GM19468 (cell line): ENCODE measurements at regions not wholly inside any gene's neighbourhood (a gene's known extent, or its start where the extent isn't known, plus 50 kb on each side); places are given as distances from the start of the nearest gene placed in this dataset.

Source experiments
- ATAC-seq: cut with Tn5 transposase; IDR thresholded peaks from one replicate; pipeline ENCODE4 v1.9.1; 2021; ENCODE audit warnings: mild to moderate bottlenecking, moderate library complexity, moderate number of reproducible peaks; ENCODE audit not compliant: unreplicated experiment; ENCODE audit errors: extremely low read depth

- no peak for ATAC-seq
These were observed 611.3 kb downstream of the MED13L start for GRCh38 chr12:115666168-115666567.

- no peak for ATAC-seq
These were observed 616.4 kb downstream of the MED13L start for GRCh38 chr12:115661112-115661511.

GRCh38 chr12:115660211-115660805, 617.2 kb downstream of the MED13L start:
- no peak for ATAC-seq

- ATAC-seq = no peak
These were observed 618.1 kb downstream of the MED13L start for GRCh38 chr12:115659422-115659821.

DNA sequence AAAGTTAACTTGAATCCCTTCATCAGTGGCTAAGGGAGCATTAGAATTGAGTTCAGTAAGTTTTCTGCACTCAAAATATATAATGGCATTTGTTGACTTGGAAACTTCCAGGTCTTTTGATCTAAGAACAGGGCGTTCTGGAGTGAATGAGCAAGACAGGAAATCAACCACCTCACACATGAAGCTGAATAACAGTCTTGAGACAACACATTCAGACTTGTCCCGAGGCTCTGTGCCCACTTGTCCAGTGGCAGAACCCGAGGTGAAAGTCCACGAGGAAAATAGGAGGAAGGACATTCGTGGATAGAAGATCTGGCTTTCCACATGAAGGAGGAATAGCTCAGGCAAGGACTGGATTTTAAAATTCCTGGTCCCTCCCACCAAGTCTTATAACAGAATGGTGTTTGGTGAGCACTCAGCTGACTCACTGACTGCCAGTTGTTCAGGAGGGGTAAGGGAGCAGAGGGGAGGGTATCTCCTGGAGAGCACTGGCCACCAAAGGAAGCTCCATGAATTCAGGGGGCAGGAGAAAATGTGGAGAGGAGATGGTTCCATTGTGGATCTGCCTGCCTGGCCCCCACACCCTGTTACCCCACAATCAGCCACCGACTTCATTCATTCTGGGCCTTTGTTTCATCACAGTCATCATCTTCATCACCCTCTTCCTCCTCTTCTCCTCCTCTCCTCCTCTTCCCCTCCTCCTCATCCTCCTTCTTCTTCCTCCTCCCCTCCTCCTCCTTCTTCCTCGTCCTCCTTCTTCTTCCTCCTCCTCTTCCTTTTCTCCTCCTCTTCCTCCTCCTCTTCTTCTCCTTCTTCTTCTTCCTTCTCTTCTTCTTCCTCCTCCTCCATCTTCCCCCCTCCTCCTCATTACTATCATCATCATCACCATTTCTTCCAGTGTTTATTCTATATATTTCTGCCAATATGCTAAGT, 620.1 kb downstream of the MED13L start:
- ATAC-seq = no peak

- ATAC-seq = no peak
These were observed 627.5 kb downstream of the MED13L start for GRCh38 chr12:115650026-115650425.

DNA sequence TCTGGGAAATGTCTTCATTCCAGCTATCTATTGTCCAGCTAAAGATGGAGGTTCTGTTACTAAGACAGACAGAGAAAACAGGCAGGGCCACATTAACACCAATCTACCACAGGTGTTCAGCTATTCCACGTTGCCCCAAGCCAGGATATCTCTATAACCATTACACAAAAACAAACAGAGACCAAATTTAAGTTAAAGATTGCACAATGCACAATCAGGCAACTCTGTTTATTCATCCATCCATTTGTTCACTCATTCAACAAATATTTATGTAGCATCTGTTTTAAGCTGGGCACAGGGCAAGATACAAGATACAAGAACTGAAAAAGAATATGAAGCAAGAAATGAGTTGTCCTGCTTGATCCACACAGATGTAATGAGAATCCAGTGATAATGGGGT, 629.0 kb downstream of the MED13L start:
- no peak for ATAC-seq

- no peak for ATAC-seq
These were observed 631.3 kb downstream of the MED13L start for GRCh38 chr12:115646210-115646609.

- ATAC-seq = no peak
These were observed 636.6 kb downstream of the MED13L start for GRCh38 chr12:115640929-115641328.

DNA sequence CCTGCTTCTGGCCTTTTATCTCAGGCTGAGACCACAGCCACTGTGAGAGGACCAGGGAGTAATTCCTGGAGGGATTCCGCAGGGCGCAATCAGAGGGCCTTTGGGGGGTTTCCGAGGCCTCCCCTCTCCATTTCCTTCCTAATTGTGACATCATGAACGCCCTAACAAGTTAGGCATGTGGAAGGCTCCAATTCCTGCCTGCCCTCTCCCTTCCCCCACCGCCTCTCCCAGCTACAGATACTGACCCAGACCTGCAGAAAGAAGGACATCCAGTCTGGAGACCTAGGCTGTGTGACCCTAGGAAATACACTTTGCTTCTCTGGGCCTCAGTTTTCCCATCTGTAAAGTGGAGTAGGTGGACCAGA, 637.9 kb downstream of the MED13L start:
- ATAC-seq = no peak

DNA sequence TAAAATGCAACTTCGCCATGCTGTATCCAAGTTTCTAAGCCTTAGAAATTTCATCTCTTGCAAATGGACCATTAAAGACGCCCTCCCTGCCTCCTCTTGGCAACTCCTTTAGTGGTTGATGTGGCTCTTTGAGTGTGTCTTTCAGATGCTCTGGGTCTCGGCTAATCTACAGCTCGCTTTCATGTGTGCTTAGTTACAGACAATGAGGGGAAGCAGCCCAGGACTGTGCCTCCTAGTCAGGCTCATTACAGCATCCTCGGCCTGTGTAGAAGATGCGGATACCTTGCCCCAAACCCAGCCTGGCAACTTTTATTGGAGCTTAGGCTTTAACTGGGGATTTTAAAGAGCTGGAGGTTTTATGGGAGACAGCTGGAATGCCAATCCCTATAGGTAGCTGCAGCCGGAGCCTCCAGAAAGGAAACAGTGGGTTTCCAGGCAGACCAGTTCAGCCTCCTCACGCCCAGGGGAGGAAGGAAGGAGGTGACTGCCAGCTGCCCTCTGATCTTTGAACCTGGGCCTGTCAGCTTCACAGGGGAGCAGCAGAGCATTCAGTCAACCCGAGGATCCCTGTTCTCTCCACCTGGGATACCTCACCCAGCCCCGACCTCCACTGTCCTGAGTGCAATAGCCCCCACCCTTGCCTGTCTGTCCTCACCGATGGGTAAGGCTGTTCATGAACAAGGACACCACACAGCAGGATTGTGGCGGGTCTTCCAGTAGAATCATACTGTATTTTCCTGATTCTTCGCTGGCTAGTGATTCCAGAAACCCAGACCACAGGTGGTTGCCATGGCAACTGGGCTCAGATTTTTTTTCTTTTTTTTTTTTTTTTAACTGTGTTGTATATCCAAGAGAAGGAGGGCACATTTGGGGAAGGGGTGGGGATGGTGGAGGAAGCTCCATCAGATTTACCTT, 638.5 kb downstream of the MED13L start:
- ATAC-seq = no peak

DNA sequence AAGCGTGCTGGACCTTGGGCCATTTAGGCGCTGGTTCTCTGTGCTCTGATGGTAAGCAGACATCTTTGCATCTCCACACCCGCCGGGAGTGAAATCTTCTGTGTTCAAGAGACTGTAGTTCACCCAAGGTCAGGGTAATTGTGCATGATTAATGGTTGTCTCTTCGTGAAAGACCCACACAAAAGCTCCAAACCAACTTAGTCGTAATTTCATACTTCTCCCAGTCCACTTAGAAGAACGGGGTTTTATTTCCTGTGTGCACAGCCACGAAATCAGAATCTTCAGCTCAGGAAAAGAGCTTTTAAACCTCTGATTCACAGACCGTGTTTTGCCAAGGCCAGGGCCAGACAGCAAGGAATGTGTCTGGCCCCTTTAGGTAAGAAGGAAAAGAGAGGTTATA, 640.9 kb downstream of the MED13L start:
- no peak for ATAC-seq

GRCh38 chr12:115632308-115632707, 645.2 kb downstream of the MED13L start:
- no peak for ATAC-seq

GRCh38 chr12:115630136-115630535, 647.4 kb downstream of the MED13L start:
- no peak for ATAC-seq

GRCh38 chr12:115626210-115626609, 651.3 kb downstream of the MED13L start:
- ATAC-seq = no peak

- no peak for ATAC-seq
These were observed 653.6 kb downstream of the MED13L start for GRCh38 chr12:115623764-115624334.

GRCh38 chr12:115623275-115623674, 654.2 kb downstream of the MED13L start:
- no peak for ATAC-seq

DNA sequence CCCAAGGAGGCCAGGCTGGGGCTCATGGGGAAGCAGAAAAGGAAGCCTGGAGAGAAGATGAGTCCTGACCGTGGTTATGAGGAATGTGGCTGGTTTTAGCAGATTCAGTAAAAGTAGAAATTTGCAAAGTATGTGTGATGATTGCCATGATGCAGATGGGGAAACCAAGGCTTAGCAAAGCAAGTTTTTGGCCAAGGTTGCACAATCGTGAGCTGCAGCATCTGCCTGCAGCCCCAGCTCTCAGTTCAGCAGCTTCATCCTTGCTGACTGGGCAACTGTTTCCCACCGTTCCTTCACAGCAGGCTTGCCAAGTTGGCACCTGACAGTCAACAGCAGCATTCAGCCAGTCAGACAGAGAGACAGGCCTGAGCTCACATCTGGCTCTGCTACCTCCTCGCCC, 656.7 kb downstream of the MED13L start:
- no peak for ATAC-seq

GRCh38 chr12:115619889-115620288, 657.6 kb downstream of the MED13L start:
- ATAC-seq = no peak

- no peak for ATAC-seq
These were observed 658.4 kb downstream of the MED13L start for GRCh38 chr12:115619061-115619460.
